ENCODE measurements at regions not wholly inside any gene's neighbourhood (a gene's known extent, or its start where the extent isn't known, plus 50 kb on each side); places are given as distances from the start of the nearest gene placed in this dataset.

DNA sequence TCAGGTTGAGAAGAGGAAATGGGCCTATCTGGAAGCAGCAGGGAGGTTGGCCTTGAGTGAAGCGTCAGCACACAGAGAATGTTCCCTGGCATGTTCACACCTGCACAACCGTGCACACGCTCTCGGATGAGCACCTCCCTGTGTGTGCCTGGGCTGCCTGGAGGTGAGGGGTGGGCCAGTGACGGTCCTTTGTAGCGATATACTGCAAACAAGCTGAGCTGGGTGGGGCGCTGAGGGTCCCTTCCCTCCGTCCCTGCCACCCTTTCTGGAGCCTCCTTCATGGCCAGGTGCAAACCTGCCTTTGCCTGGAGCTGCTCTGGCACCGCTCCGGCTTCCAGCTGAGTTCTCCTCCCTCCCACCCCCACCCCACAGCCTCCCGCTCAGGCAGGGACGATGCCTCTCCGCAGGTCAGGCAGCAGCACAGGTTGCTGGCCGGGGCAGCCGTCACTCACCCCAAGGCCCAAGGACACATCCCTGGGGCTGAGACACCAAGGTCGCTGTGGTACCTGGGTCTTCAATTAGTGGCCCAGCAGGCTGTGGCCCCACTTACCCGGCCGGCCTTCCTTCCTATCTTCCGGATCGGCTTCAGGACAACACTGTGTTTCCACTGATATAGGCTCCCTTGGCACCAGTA lies 111.6 kb downstream of the ERMARD start:
- no peak for TF ChIP-seq EZH2 (IDR thresholded peaks at IDR 0.05; ENCODE audit: insufficient read depth, poor library complexity, severe bottlenecking)
- TF ChIP-seq EZH2phosphoT487 (IDR thresholded peaks at IDR 0.05; ENCODE audit: insufficient read depth, low read depth): no peak
- H3K4me3 ChIP-seq: no peak overlapping the region
- no peaks in the 10 kb centered on the region for H3K79me2 ChIP-seq (ENCODE audit: insufficient read depth)
- H3K27me3 ChIP-seq (replicated peaks; ENCODE audit: insufficient read depth): no peaks in the 10 kb centered on the region
- H3K9me2 ChIP-seq (ENCODE audit: insufficient read depth): no peaks in the 10 kb centered on the region
- no peaks in the 10 kb centered on the region for H3K4me1 ChIP-seq (ENCODE audit: insufficient read depth)
- no peak overlapping the region for H2AFZ ChIP-seq
- in situ Hi-C loops (cut with MboI): no loop called here
- H4K20me1 ChIP-seq (ENCODE audit: insufficient read depth): no peaks in the 10 kb centered on the region
- no peaks in the 10 kb centered on the region for H3F3A ChIP-seq (ENCODE audit: insufficient read depth)
- H3K27ac ChIP-seq: no peak overlapping the region
- H3K36me3 ChIP-seq (ENCODE audit: low read depth): no peaks in the 10 kb centered on the region
- 84 to 85% methylated on average over 17 to 20 of the region's 20 CpGs for WGBS, 2 experiments (ENCODE audit: low coverage in 1 of 2, low lambda C conversion rate in 2 of 2, missing lambda C conversion rate in 2 of 2)
- no peaks in the 10 kb centered on the region for H3K9me3 ChIP-seq (ENCODE audit: low read depth)
- no peak for DNase-seq
- H3K4me2 ChIP-seq (ENCODE audit: unreplicated experiment): no peak overlapping the region
- no peak overlapping the region for H3K9ac ChIP-seq

DNA sequence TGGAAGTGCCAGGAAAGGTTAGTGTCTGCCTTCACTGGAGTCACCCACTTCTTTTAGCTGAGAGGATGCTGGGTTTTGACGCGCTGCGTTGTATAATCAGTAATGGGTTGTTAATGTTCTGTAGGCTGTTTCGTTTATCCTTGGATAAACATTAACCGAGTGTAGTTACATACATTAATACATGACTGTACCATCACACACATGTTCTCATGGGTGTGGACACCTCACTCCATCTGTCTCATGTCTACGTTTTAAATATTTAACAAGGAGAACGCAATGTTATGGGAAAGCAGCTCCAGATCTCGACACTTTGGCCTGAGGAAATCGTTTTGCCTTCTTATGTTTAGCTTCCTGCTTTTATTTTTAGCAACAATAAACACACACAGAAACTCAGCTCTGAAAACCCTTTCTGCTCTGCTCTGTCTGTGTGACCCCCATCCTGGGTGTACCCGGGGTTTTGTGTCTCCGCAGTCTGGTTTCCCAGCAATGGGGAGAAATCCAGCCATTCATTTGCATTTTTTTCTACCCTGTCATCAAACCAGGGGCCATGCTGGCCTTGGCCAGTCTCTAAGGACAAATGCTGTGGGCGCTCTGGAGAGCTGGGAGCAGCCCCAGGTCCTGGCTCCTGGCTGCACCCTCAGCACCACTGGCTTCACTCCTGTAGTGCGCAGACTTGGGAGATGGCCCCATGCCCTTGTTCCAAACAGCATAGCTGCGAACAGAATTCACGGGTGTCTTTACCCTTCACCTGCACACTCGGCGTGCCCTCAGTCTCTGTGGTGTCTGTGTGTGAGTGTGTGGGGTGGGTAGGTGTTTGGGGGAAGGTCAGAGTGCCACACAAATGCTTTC lies 110.8 kb downstream of the ERMARD start:
- Histone ChIP-seq H4K20me1 (ENCODE audit: insufficient read depth) (no peaks in the 10 kb centered on the region), H3K4me3 (no peak overlapping the region), H3K4me2 (ENCODE audit: unreplicated experiment) (no peak overlapping the region), H3K9me3 (ENCODE audit: low read depth) (no peaks in the 10 kb centered on the region), H2AFZ (no peak overlapping the region), H3K79me2 (ENCODE audit: insufficient read depth) (no peaks in the 10 kb centered on the region), H3K9me2 (ENCODE audit: insufficient read depth) (no peaks in the 10 kb centered on the region), H3K27me3 (replicated peaks; ENCODE audit: insufficient read depth) (no peaks in the 10 kb centered on the region), H3K4me1 (ENCODE audit: insufficient read depth) (no peaks in the 10 kb centered on the region), H3F3A (ENCODE audit: insufficient read depth) (no peaks in the 10 kb centered on the region), H3K27ac (no peak overlapping the region), H3K36me3 (ENCODE audit: low read depth) (no peaks in the 10 kb centered on the region), H3K9ac (no peak overlapping the region)
- DNase-seq: no peak
- TF ChIP-seq EZH2phosphoT487 (IDR thresholded peaks at IDR 0.05; ENCODE audit: insufficient read depth, low read depth) (no peak), EZH2 (IDR thresholded peaks at IDR 0.05; ENCODE audit: insufficient read depth, poor library complexity, severe bottlenecking) (no peak)
- 62 to 72% methylated on average over 17 of the region's 17 CpGs for WGBS, 2 experiments (ENCODE audit: low coverage in 1 of 2, low lambda C conversion rate in 2 of 2, missing lambda C conversion rate in 2 of 2)
- in situ Hi-C loops (cut with MboI): no loop called here

DNA sequence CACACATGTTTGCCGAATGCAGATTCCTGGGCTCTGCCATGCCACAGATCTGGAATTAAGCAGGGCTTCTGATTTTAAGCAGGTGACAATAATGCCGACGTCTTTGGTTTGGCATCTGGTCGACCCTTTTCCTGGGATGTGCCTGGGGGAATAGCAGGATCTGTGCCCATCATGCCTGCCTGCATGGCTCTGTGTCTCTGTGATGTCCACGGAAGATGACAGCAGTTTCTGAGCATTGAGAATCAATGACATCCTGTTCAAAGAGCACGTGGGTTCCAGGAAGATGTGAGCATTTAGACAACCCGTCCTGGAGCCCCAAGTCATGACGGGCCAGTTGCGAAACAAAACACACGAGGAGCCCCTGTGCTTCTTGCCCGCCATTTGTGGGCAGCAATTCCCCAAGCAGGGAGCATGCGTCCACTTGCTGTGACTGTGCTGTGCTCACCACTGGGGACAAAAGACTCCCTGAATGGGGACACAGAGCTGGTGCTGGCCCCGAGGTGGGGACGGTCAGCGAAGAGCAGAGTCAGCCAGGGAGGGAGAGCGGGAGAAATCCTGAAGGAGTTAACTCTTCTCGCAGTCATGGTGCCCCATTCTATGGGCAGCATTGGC lies 110.1 kb downstream of the ERMARD start:
- Histone ChIP-seq H3K27ac (no peak overlapping the region), H4K20me1 (ENCODE audit: insufficient read depth) (no peaks in the 10 kb centered on the region), H3K9me3 (ENCODE audit: low read depth) (no peaks in the 10 kb centered on the region), H3K36me3 (ENCODE audit: low read depth) (no peaks in the 10 kb centered on the region), H3K4me2 (ENCODE audit: unreplicated experiment) (no peak overlapping the region), H3K4me1 (ENCODE audit: insufficient read depth) (no peaks in the 10 kb centered on the region), H3K9ac (no peak overlapping the region), H2AFZ (no peak overlapping the region), H3F3A (ENCODE audit: insufficient read depth) (no peaks in the 10 kb centered on the region), H3K4me3 (no peak overlapping the region), H3K79me2 (ENCODE audit: insufficient read depth) (no peaks in the 10 kb centered on the region), H3K9me2 (ENCODE audit: insufficient read depth) (no peaks in the 10 kb centered on the region), H3K27me3 (replicated peaks; ENCODE audit: insufficient read depth) (no peaks in the 10 kb centered on the region)
- TF ChIP-seq EZH2 (IDR thresholded peaks at IDR 0.05; ENCODE audit: insufficient read depth, poor library complexity, severe bottlenecking): no peak
- TF ChIP-seq EZH2phosphoT487 (IDR thresholded peaks at IDR 0.05; ENCODE audit: insufficient read depth, low read depth): no peak
- 67 to 69% methylated on average over 17 of the region's 17 CpGs for WGBS, 2 experiments (ENCODE audit: low coverage in 1 of 2, low lambda C conversion rate in 2 of 2, missing lambda C conversion rate in 2 of 2)
- DNase-seq: no peak
- in situ Hi-C loops (cut with MboI): no loop called here

DNA sequence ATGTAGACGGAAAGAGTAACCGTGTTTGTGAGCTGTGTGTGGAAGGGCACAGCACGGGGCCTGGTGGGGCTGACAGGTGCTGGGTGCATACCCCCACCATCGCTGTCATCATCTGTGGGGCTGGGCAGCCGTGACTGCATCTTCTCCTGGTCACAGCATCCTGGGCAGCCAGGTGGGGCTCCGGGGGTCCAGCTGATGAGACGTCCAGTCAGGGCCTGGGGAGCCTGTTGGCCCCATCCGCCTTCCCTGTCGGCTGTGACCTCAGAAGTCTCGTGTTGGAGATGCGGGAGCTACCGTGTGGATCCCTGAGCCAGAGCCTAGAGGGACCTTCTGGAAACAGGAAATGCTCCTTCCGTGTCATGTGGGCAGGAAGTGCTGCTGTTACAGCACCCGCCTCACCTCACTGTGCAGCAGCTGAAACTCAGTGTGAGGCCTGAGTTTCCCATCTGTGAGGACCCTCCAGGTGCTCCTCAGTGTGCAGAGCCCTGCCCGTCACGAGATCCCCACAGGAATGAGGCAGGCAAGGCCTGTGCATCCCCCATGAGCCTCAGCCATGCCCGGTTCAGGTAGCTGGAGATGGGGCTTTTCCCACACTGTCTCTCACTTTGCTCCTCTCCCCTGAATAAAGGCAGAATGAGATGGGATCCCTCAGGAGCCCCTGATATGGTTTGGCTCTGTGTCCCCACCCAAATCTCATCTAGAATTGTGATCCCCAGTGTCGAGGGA lies 108.7 kb downstream of the ERMARD start:
- no peak overlapping the region for H3K4me3 ChIP-seq
- no peaks in the 10 kb centered on the region for H3K27me3 ChIP-seq (replicated peaks; ENCODE audit: insufficient read depth)
- no peak for TF ChIP-seq EZH2phosphoT487 (IDR thresholded peaks at IDR 0.05; ENCODE audit: insufficient read depth, low read depth)
- no peak for TF ChIP-seq EZH2 (IDR thresholded peaks at IDR 0.05; ENCODE audit: insufficient read depth, poor library complexity, severe bottlenecking)
- no peaks in the 10 kb centered on the region for H3K9me2 ChIP-seq (ENCODE audit: insufficient read depth)
- no peaks in the 10 kb centered on the region for H3K36me3 ChIP-seq (ENCODE audit: low read depth)
- no peaks in the 10 kb centered on the region for H3K9me3 ChIP-seq (ENCODE audit: low read depth)
- H2AFZ ChIP-seq: no peak overlapping the region
- no peak for DNase-seq
- no peaks in the 10 kb centered on the region for H4K20me1 ChIP-seq (ENCODE audit: insufficient read depth)
- H3K4me2 ChIP-seq (ENCODE audit: unreplicated experiment): no peak overlapping the region
- 53% methylated on average over 17 to 18 of the region's 18 CpGs for WGBS, 2 experiments (ENCODE audit: low coverage in 1 of 2, low lambda C conversion rate in 2 of 2, missing lambda C conversion rate in 2 of 2)
- no peaks in the 10 kb centered on the region for H3K79me2 ChIP-seq (ENCODE audit: insufficient read depth)
- H3K4me1 ChIP-seq (ENCODE audit: insufficient read depth): no peaks in the 10 kb centered on the region
- H3F3A ChIP-seq (ENCODE audit: insufficient read depth): no peaks in the 10 kb centered on the region
- no peak overlapping the region for H3K27ac ChIP-seq
- in situ Hi-C loops (cut with MboI): no loop called here
- no peak overlapping the region for H3K9ac ChIP-seq
